COR-L47 (cell line): ENCODE measurements at regions not wholly inside any gene's neighbourhood (a gene's known extent, or its start where the extent isn't known, plus 50 kb on each side); places are given as distances from the start of the nearest gene placed in this dataset.

Experiments
- DNase-seq: peaks from one replicate; lab custom pipeline; 2025; lab: John Stamatoyannopoulos, UW

DNA sequence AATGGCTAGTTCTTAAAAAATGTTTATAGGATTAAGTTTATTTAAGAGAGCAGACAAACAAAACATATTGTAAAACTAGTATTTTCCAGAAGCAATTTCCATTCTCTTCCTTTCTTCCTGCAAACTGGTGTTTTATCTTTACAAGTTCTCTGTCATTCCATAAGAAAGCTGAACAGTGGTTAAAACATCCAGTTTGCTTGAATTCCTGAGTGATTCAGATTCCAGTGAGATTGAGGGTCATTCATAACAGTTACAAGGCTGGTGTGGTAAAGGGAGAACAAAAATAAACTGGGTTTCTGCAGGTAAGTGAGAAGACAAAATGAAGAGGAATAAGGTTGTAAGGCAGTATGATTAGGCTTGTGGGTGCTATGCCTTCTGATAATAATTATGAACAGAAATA, 544.8 kb upstream of the DIPK2B start:
- no peak for DNase-seq

DNA sequence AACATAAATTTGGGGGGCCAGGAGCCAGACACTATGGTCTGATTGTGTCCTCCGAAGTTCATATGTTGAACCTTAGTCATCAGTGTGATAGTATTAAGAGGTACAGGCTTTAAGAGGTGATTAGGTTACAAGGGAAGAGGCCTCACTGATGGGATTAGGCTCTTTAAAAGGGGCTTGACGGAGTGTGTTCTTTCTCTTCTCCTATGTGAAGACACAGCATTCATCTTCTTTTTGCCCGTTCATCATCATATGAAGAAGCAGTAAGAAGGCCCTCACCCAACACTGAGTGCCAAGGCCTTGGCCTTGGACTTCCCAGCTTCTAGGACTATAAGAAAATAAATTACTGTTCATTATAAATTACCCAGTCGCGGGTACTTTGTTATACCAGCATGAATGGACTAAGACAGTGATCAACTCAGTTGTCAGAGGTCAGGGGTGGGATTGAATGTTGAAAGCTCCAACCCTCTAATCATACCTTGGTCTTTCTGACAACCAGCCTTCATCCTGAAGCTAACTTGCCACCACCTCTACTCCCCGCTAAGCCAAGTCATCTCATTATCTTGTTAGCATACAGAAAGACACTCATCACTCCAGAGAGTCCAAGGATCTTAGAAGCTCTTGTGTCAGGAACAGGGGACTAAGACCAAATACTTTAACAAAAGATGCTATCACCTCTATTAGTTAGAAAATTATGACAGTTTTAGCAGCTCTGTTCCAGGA, 543.4 kb upstream of the DIPK2B start:
- DNase-seq, result no peak

DNA sequence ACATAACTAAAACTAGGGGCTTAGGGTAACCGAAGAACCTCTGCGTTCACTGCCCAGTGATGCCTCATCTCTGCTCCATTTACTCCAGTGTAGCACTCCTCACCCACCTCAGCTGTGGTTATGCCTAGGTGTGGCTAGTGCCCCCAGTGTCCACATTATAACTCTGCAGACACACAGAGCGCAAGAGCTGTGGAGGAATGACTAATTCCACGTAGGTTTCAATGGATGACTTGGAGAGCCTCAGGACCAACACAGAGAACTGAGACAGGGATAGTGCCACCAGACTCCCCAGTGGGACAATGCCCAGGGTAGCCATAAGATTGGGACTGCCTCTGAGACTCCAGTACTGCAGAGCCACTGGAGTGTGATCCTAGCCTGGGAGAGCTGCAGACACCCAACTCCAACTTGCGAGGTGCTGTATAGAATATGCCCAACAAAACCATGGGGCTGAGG, 542.4 kb upstream of the DIPK2B start:
- no peak for DNase-seq

GRCh38 chrX:45740291-45740690, 539.6 kb upstream of the DIPK2B start:
- no peak for DNase-seq

- no peak for DNase-seq
Measured at GRCh38 chrX:45735571-45735970, 534.9 kb upstream of the DIPK2B start.

DNA sequence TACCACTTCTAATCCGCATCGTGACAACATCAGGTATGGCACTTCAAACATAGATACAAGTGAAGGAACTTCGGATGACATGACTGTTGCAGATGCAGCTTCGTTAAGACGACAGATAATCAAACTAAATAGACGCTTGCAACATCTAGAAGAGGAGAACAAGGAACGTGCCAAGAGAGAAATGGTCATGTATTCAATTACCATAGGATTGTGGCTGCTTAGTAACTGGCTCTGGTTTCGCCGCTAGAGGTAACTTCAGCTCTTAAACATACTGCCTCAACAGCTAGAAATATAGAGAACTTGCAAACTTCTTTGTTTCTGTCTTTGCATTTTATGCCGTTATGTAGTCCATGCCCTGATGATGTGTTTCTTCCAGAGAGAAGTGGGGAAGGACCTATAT, 530.8 kb upstream of the DIPK2B start:
- no peak for DNase-seq

DNA sequence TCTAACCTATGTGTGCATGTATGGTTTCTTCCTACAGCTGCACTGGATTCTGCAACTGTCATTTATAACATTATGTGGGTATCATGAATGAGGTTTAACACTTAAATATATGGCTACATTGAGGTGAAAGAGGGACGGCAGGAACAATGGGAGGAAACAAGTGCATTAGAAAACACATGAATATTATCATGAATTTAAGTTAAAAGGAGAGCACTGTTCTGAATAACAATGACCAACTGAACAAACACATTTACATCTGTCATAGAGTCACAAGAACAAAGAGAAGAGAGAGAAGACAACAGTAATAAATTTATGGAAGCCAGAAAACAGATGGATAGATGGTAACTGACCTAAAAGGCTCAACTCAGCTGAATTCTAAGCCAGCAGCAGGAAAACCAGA, 527.1 kb upstream of the DIPK2B start:
- DNase-seq, result no peak

- no peak for DNase-seq
Measured at GRCh38 chrX:45722471-45722870, 521.8 kb upstream of the DIPK2B start.

DNA sequence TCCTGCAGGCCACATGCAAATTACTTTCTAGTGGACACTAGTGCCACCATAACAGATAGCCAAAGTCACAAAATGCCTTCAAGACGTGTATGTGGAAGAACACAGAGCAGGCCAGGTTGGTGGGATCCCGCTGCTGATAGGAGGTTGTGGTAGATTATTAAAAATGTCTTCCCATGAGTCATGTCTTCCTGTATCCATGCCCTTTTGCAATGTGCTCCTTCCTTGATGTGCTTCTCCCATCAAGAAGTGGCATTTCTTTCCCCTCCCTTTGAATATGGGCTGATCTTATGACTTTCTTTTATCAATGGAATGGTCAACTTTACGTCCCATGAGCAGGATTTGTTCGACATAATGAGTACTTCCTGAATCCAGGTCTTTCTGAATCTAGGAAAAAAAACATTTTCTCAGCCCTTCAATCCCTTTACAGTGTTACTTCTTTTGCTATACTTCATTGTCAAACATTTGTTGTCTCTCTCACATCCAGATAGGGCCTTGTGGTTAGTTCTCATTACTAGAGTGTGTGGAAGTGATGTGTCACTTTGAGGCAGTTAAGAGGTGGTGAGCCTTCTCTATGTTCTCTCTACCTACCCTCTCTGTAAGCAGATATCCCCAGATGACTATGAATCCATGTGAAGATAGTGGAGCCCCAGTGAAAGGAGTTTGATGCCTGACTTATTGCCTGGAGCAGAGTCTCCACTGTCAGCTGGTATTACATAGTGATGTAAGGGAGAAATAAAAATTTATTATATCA, 519.2 kb upstream of the DIPK2B start:
- no peak for DNase-seq

- no peak for DNase-seq
Measured at GRCh38 chrX:45718676-45719075, 518.0 kb upstream of the DIPK2B start.

- DNase-seq, result no peak
Measured at GRCh38 chrX:45716750-45717149, 516.1 kb upstream of the DIPK2B start.

DNA sequence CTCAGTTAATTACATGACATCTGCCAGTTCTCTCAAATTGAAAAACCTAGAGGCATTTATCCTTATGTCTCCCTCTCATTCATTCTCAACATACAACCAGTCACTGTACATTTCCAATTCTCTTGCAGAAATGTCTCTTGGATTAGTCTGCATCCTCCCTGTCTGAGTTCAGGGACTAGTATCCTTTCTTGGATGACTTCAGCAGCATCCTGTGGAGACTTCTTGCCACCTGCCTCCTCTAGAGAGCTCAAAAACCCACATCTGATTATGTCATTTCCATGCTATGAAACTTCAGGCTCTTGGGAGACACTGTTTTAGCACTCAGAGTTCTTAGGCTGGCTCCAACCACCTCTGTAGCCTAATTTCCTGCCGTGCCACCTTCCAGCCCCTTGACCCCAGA, 515.1 kb upstream of the DIPK2B start:
- no peak for DNase-seq

- no peak for DNase-seq
Measured at GRCh38 chrX:45714866-45715265, 514.2 kb upstream of the DIPK2B start.

- no peak for DNase-seq
Measured at GRCh38 chrX:45712067-45712466, 511.4 kb upstream of the DIPK2B start.

GRCh38 chrX:45711231-45711630, 510.6 kb upstream of the DIPK2B start:
- DNase-seq, result no peak

DNA sequence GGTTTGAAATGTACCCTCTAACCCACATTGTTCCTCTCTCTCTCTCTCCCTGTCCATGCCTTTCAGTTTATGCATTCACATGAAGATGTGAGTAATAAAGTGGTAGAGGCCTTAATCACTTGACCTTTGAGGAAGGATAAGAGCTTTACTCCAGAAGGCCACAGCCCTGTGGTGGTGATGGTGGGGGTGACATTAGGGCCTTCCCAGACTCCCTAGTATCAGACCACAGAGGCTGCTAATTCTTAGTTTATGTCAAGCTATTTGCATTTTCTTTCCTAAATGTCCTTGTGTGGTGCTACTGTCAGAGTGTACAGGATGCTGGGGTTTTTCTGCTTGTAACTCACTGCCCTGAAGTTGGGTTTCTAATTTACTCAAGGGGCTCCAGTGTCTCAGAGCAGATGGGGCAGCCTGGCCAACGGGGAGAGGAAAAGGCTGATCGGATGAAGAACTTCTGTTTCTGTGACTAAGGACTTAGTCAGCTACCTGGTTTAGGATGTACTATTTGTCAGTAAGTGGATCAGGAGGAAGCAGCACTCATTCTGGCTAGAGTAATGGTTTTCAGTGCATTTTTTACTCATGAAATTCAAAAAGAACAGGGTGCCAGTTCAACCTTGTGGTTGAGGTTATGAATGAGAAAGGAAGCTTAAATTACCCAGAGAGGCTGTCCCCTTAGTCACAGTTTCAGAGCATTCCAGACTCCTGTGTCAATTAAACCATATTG, 509.6 kb upstream of the DIPK2B start:
- DNase-seq, result no peak

DNA sequence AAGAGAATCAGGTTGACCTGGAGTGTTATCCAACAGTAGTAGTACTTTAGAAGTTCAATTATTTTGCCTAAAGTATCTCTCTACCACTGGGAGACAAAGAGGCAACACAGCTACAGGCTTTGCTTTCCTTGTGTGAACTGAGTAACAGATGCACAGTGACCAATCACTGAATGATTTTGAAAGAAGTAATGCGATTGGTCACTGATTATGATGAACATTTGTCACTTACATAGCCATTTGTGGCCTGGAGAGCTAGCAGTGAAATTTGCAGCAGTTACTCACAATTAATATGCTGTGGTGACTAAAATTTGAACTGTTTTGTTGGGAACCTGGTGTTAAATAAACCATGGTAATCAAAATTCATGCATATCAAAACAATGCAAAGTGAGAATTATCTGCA, 508.7 kb upstream of the DIPK2B start:
- DNase-seq, result no peak

GRCh38 chrX:45699158-45699557, 498.5 kb upstream of the DIPK2B start:
- DNase-seq, result no peak

- no peak for DNase-seq
Measured at GRCh38 chrX:45697591-45697990, 496.9 kb upstream of the DIPK2B start.

GRCh38 chrX:45696736-45697135, 496.1 kb upstream of the DIPK2B start:
- DNase-seq, result no peak

DNA sequence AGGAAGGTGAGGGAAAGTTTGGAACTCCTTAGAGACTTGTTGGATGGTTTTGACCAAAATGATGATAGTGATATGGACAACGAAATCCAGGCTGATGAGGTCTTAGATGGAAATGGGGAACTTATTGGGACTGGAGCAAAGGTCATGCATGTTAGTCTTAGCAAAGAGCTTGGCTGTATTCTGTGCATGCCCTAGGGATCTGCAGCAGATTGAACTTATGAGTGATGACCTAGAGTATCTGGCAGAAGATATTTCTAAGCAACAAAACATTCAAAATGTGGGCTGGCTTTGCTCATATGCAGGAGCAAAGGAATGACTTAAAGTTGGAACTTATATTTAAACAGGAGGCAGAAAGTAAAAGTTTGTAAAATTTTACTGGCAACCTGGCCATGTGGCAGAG, 489.3 kb upstream of the DIPK2B start:
- no peak for DNase-seq

- no peak for DNase-seq
Measured at GRCh38 chrX:45683914-45684313, 483.2 kb upstream of the DIPK2B start.

- no peak for DNase-seq
Measured at GRCh38 chrX:45681891-45682290, 481.2 kb upstream of the DIPK2B start.
